CD1c-positive myeloid dendritic cell (primary cell): ENCODE measurements at regions not wholly inside any gene's neighbourhood (a gene's known extent, or its start where the extent isn't known, plus 50 kb on each side); places are given as distances from the start of the nearest gene placed in this dataset.
"Not testable (repeated sequence)": the region's sequence is repeated elsewhere in the genome, so short reads cannot be mapped to it uniquely, and the experiment has no call there.

Experiments used
- DNase-seq: peaks from one replicate; pipeline ENCODE4 v3.0.0-alpha.2; 2016; ENCODE audit errors: extremely low spot score

- no peak for DNase-seq
These were observed 97.5 kb upstream of the EFEMP1 start for GRCh38 chr2:56021136-56021474.

- no peak for DNase-seq
These were observed 98.0 kb upstream of the EFEMP1 start for GRCh38 chr2:56021579-56021978.

GRCh38 chr2:56025469-56026193, 102.0 kb upstream of the EFEMP1 start:
- no peak for DNase-seq

DNA sequence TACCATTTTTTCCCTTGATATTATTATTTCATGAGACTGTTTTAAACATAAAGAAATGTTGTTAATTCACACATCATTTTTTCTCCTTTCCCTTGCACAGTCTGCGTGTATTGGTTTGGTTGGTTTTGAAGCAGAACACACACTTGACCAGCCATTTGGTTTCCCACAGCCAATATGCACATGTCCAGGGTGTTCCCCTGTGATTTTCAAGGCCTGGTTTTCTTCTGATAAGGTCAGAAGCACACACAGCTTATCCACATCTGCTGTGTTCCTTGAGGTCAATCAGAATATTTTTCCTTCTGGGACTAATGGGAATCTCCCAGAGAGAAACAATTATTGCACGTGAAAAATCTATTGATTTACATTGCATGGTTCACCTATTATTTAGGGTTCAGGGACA, 103.2 kb upstream of the EFEMP1 start:
- no peak for DNase-seq

GRCh38 chr2:56030062-56030461, 106.5 kb upstream of the EFEMP1 start:
- no peak for DNase-seq

- no peak for DNase-seq
These were observed 107.3 kb upstream of the EFEMP1 start for GRCh38 chr2:56030901-56031300.

- DNase-seq = no peak
These were observed 110.7 kb upstream of the EFEMP1 start for GRCh38 chr2:56034258-56034657.

GRCh38 chr2:56040189-56040588, 116.6 kb upstream of the EFEMP1 start:
- DNase-seq = no peak

- no peak for DNase-seq
These were observed 117.3 kb upstream of the EFEMP1 start for GRCh38 chr2:56040834-56041233.

DNA sequence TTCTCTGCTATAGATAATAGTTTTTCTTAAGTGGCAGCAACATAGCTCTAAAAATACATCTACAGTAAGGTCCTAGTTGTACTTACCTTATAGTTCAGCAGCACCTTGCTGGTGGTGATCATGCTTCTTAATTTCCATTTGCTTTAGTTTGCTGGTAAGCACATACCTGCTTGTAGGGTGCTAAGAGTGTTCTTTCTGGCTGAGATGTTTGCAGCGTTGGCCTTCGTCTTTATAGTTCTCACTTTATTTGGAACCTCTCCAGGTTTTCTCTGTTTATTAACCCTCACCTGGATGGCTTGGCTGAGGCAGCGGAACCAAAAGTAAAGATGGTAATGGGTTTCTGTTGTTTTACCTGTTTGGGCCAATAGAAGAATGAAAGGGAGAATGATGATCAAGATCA, 123.6 kb upstream of the EFEMP1 start:
- DNase-seq = no peak

- DNase-seq = no peak
These were observed 125.8 kb upstream of the EFEMP1 start for GRCh38 chr2:56049233-56049845.

GRCh38 chr2:56053679-56054078, 130.1 kb upstream of the EFEMP1 start:
- no peak for DNase-seq

DNA sequence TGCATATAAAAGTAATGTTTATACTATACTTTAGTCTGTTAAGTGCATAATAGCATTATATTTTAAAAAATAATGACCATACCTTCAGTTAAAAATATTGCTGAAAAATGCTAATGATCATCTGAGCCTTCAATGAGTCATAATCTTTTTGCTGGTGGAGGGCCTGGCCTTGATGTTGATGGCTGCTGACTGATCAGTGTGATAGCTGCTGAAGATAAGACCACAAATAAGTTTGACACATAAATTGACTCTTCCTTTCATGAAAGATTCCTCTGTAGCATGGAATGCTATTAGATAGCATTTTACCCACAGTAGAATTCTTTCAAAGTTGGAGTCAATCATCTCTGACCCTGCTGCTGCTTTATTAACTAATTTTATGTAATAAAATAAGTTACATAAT, 128.4 kb upstream of the CCDC85A start:
- DNase-seq = no peak

DNA sequence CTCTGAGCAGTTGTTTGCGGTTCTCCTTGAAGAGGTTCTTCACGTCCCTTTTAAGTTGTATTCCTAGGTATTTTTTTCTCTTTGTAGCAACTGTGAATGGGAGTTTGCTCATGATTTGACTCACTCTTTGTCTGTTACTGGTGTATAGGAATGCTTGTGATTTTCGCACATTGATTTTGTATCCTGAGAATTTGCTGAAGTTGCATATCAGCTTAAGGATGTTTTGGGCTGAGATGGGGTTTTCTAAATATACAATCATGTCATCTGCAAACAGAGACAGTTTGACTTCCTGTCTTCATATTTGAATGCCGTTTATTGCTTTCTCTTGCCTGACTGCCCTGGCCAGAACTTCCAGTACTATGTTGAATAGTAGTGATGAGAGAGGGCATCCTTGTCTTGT, 122.5 kb upstream of the CCDC85A start:
- not testable (repeated sequence) for DNase-seq

- DNase-seq = no peak
These were observed 115.0 kb upstream of the CCDC85A start for GRCh38 chr2:56068746-56069145.

DNA sequence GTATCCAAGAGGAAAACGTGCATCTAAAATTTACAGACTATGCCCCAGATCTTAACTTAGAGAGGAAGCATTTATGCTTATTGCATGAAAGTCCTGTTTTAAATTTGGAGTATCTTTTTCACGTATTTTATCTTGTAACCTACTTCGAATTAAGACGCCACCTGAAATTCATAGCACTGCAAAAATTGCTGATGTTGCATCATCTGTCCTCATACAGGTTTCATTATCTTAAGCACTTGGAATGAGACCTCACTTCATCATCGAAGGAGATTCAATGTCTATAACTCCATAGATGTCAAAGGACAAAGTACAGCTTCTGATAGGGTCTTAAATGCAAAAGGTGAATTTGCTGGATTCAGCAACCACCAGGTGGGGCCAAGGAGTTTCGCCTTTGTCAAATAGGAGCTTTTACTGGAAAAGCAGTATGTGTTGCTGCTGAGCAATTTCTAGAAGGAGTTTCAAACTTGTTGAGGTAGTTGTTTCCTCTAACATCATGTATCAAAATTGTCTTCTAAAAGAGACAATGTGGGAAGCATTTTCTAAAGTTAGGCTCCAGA, 106.4 kb upstream of the CCDC85A start:
- no peak for DNase-seq

DNA sequence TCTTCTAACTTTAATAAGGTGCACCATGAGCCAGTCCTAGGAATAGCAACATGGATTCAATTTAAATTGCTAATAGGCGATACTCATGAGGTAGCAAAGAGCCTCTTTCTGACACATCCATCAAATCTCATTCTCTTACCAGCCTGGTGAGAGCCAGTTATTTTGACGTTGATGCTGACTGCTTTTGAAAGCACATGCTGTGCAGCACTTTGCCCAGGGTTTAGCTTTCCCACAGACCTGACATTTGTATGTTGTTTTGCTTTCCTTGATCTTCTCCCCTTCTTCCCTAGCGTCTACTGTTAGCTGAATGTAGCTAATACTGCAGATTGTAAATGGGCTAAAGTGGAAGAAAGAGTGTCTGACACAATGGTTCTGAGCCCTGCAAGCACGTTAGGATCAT, 101.1 kb upstream of the CCDC85A start:
- DNase-seq = no peak

GRCh38 chr2:56084111-56084901, 99.5 kb upstream of the CCDC85A start:
- DNase-seq = no peak

GRCh38 chr2:56086336-56086735, 97.5 kb upstream of the CCDC85A start:
- DNase-seq = no peak

GRCh38 chr2:56088411-56088810, 95.4 kb upstream of the CCDC85A start:
- no peak for DNase-seq

GRCh38 chr2:56089931-56090330, 93.9 kb upstream of the CCDC85A start:
- DNase-seq = no peak

- DNase-seq = no peak
These were observed 83.8 kb upstream of the CCDC85A start for GRCh38 chr2:56099963-56100362.
